Nephron (organoid): ENCODE measurements at regions not wholly inside any gene's neighbourhood (a gene's known extent, or its start where the extent isn't known, plus 50 kb on each side); places are given as distances from the start of the nearest gene placed in this dataset.

Experiments
- H3K27ac Mint-ChIP-seq, 3 experiments: 2 replicates each; pipeline ENCODE4 v1.8.0; 2020; ENCODE audit warnings: mixed read lengths in 3 of 3, mild to moderate bottlenecking in 2 of 3, moderate library complexity in 1 of 3
- H3K27me3 Mint-ChIP-seq: 2 replicates; pipeline ENCODE4 v1.8.0; 2021; ENCODE audit warnings: low read depth, mild to moderate bottlenecking, moderate library complexity, mixed read lengths
- H3K36me3 Mint-ChIP-seq: 2 replicates; pipeline ENCODE4 v1.8.0; 2020; ENCODE audit warnings: low read depth, mixed read lengths
- H3K4me1 Mint-ChIP-seq: 2 replicates; pipeline ENCODE4 v1.8.0; 2020; ENCODE audit warnings: mixed read lengths
- H3K4me3 Mint-ChIP-seq, 3 experiments: 2 replicates each; pipeline ENCODE4 v1.8.0; 2020; ENCODE audit warnings: mild to moderate bottlenecking in 3 of 3, mixed read lengths in 3 of 3, moderate library complexity in 2 of 3
- H3K9me3 Mint-ChIP-seq: 2 replicates; pipeline ENCODE4 v1.8.0; 2020; ENCODE audit warnings: mixed read lengths
- TF ChIP-seq, protein P1 (sequence below), 3 experiments: fragments of 200-600 bp; sonication (generic); IDR thresholded peaks; one replicate each; pipeline ENCODE4 v1.5.0; 2021; ENCODE audit warnings: antibody characterized with exemption in 3 of 3; ENCODE audit not compliant: unreplicated experiment in 3 of 3

GRCh38 chrX:120751683-120752082 is 121.8 kb upstream of the C1GALT1C1 start:
- no peaks in the 10 kb centered on the region for H3K36me3 Mint-ChIP-seq
- H3K9me3 Mint-ChIP-seq = no peaks in the 10 kb centered on the region
- H3K4me3 Mint-ChIP-seq = no peak overlapping the region
- TF ChIP-seq, protein P1, sequence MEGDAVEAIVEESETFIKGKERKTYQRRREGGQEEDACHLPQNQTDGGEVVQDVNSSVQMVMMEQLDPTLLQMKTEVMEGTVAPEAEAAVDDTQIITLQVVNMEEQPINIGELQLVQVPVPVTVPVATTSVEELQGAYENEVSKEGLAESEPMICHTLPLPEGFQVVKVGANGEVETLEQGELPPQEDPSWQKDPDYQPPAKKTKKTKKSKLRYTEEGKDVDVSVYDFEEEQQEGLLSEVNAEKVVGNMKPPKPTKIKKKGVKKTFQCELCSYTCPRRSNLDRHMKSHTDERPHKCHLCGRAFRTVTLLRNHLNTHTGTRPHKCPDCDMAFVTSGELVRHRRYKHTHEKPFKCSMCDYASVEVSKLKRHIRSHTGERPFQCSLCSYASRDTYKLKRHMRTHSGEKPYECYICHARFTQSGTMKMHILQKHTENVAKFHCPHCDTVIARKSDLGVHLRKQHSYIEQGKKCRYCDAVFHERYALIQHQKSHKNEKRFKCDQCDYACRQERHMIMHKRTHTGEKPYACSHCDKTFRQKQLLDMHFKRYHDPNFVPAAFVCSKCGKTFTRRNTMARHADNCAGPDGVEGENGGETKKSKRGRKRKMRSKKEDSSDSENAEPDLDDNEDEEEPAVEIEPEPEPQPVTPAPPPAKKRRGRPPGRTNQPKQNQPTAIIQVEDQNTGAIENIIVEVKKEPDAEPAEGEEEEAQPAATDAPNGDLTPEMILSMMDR (IDR thresholded peaks at IDR 0.05; ENCODE audit: unreplicated experiment in 3 of 3) = no peak
- H3K4me1 Mint-ChIP-seq = peaks cover 15% of the 10 kb centered on the region
- H3K27me3 Mint-ChIP-seq = no peaks in the 10 kb centered on the region
- no peak overlapping the region for H3K27ac Mint-ChIP-seq

- no peak overlapping the region for H3K4me3 Mint-ChIP-seq
- no peaks in the 10 kb centered on the region for H3K36me3 Mint-ChIP-seq
- TF ChIP-seq, protein P1 (IDR thresholded peaks at IDR 0.05; ENCODE audit: unreplicated experiment in 3 of 3) = no peak
- H3K9me3 Mint-ChIP-seq = no peaks in the 10 kb centered on the region
- H3K4me1 Mint-ChIP-seq = peaks cover 15% of the 10 kb centered on the region
- H3K27me3 Mint-ChIP-seq = no peaks in the 10 kb centered on the region
- no peak overlapping the region for H3K27ac Mint-ChIP-seq
Measured at GRCh38 chrX:120750381-120750780, 120.5 kb upstream of the C1GALT1C1 start.

GRCh38 chrX:120749141-120749846 is 119.4 kb upstream of the C1GALT1C1 start:
- peak overlapping the region in 1 of 3 experiments; percentile 0 for H3K27ac Mint-ChIP-seq
- H3K4me1 Mint-ChIP-seq = peaks cover 15% of the 10 kb centered on the region
- no peak overlapping the region for H3K4me3 Mint-ChIP-seq
- H3K9me3 Mint-ChIP-seq = no peaks in the 10 kb centered on the region
- no peaks in the 10 kb centered on the region for H3K27me3 Mint-ChIP-seq
- no peaks in the 10 kb centered on the region for H3K36me3 Mint-ChIP-seq
- TF ChIP-seq, protein P1 (IDR thresholded peaks at IDR 0.05; ENCODE audit: unreplicated experiment in 3 of 3) = no peak

GRCh38 chrX:120746153-120746552 is 116.3 kb upstream of the C1GALT1C1 start:
- H3K27me3 Mint-ChIP-seq = no peaks in the 10 kb centered on the region
- H3K36me3 Mint-ChIP-seq = no peaks in the 10 kb centered on the region
- no peak overlapping the region for H3K4me3 Mint-ChIP-seq
- no peak overlapping the region for H3K27ac Mint-ChIP-seq
- H3K9me3 Mint-ChIP-seq = no peaks in the 10 kb centered on the region
- TF ChIP-seq, protein P1 (IDR thresholded peaks at IDR 0.05; ENCODE audit: unreplicated experiment in 3 of 3) = no peak
- H3K4me1 Mint-ChIP-seq = peaks cover 5% of the 10 kb centered on the region

GRCh38 chrX:120742946-120743665 is 113.3 kb upstream of the C1GALT1C1 start:
- TF ChIP-seq, protein P1 (IDR thresholded peaks at IDR 0.05; ENCODE audit: unreplicated experiment in 3 of 3) = no peak
- H3K36me3 Mint-ChIP-seq = no peaks in the 10 kb centered on the region
- H3K27ac Mint-ChIP-seq = no peak overlapping the region
- H3K9me3 Mint-ChIP-seq = peaks cover 3% of the 10 kb centered on the region
- H3K4me3 Mint-ChIP-seq = no peak overlapping the region
- H3K4me1 Mint-ChIP-seq = no peaks in the 10 kb centered on the region
- no peaks in the 10 kb centered on the region for H3K27me3 Mint-ChIP-seq
